ENCODE measurements at regions not wholly inside any gene's neighbourhood (a gene's known extent, or its start where the extent isn't known, plus 50 kb on each side); places are given as distances from the start of the nearest gene placed in this dataset.

DNA sequence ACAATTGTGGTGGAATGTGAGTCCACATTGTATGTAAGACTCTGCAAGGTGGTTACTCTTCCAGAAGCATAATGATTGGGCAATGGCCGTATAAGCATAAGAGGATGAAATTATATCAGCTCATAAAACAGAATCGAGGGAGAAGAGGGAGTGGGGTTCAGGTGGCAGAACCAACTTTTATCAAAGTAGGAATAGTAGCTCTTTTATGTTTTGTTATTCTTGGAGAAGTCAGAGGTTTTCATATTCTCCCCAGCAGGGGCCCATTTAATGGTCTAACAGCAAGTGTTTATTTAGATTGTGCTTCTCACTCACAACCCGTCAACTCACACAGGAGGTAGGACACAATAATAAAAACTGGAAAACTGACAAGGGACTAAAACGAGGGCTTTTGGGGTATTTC, 291.3 kb upstream of the CD180 start:
- Mint-ChIP-seq H3K4me1 (peaks cover 11% of the 10 kb centered on the region), H3K36me3 (no peaks in the 10 kb centered on the region; the same call in 1 of the 2 replicates), H3K27me3 (ENCODE audit: low read depth) (no peaks in the 10 kb centered on the region), H3K4me3 (no peak overlapping the region), H3K9me3 (peaks cover 10% of the 10 kb centered on the region), H3K27ac (no peak overlapping the region)
- ATAC-seq = no peak
- TF ChIP-seq, protein P1, sequence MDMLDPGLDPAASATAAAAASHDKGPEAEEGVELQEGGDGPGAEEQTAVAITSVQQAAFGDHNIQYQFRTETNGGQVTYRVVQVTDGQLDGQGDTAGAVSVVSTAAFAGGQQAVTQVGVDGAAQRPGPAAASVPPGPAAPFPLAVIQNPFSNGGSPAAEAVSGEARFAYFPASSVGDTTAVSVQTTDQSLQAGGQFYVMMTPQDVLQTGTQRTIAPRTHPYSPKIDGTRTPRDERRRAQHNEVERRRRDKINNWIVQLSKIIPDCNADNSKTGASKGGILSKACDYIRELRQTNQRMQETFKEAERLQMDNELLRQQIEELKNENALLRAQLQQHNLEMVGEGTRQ (CRISPR knock-in tag; IDR thresholded peaks at IDR 0.05) = no peak
- TF ChIP-seq, protein P2, sequence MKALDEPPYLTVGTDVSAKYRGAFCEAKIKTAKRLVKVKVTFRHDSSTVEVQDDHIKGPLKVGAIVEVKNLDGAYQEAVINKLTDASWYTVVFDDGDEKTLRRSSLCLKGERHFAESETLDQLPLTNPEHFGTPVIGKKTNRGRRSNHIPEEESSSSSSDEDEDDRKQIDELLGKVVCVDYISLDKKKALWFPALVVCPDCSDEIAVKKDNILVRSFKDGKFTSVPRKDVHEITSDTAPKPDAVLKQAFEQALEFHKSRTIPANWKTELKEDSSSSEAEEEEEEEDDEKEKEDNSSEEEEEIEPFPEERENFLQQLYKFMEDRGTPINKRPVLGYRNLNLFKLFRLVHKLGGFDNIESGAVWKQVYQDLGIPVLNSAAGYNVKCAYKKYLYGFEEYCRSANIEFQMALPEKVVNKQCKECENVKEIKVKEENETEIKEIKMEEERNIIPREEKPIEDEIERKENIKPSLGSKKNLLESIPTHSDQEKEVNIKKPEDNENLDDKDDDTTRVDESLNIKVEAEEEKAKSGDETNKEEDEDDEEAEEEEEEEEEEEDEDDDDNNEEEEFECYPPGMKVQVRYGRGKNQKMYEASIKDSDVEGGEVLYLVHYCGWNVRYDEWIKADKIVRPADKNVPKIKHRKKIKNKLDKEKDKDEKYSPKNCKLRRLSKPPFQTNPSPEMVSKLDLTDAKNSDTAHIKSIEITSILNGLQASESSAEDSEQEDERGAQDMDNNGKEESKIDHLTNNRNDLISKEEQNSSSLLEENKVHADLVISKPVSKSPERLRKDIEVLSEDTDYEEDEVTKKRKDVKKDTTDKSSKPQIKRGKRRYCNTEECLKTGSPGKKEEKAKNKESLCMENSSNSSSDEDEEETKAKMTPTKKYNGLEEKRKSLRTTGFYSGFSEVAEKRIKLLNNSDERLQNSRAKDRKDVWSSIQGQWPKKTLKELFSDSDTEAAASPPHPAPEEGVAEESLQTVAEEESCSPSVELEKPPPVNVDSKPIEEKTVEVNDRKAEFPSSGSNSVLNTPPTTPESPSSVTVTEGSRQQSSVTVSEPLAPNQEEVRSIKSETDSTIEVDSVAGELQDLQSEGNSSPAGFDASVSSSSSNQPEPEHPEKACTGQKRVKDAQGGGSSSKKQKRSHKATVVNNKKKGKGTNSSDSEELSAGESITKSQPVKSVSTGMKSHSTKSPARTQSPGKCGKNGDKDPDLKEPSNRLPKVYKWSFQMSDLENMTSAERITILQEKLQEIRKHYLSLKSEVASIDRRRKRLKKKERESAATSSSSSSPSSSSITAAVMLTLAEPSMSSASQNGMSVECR (CRISPR knock-in tag; IDR thresholded peaks at IDR 0.05; ENCODE audit: borderline replicate concordance) = no peak
- TF ChIP-seq, protein P3, sequence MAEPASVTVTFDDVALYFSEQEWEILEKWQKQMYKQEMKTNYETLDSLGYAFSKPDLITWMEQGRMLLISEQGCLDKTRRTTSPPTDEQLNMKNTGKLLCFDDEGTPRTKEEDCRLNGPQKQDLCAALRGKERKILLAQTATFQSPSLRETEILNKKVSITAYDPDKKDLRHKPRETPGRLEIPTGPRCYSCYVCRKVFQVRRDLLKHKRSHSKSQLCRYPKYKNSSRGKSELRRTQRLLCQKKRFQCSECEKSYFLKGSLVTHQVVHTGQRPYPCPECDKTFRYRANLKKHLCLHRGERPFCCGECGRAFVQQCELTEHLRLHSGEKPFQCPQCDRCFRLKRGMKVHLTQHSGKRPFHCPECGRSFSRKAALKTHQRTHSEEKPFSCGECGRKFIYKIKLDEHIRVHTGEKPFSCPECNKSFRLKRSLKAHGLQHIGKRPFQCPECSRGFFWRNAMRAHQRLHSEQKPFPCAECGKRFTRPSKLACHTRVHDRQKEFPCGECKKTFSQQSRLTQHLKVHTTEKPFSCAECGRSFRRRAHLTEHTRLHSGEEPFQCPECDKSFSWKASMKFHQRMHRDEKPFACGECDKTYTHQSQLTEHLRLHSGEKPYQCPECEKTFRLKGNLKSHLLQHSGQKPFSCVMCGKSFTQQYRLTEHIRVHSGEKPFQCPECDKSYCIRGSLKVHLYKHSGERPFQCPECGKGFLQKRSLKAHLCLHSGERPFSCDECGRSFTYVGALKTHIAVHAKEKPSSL (CRISPR knock-in tag; conservative IDR thresholded peaks at IDR 0.05) = no peak
- TF ChIP-seq, protein P4, sequence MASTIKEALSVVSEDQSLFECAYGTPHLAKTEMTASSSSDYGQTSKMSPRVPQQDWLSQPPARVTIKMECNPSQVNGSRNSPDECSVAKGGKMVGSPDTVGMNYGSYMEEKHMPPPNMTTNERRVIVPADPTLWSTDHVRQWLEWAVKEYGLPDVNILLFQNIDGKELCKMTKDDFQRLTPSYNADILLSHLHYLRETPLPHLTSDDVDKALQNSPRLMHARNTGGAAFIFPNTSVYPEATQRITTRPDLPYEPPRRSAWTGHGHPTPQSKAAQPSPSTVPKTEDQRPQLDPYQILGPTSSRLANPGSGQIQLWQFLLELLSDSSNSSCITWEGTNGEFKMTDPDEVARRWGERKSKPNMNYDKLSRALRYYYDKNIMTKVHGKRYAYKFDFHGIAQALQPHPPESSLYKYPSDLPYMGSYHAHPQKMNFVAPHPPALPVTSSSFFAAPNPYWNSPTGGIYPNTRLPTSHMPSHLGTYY (CRISPR knock-in tag; IDR thresholded peaks at IDR 0.05) = no peak
- TF ChIP-seq ZBTB21 (CRISPR knock-in tag; IDR thresholded peaks at IDR 0.05; ENCODE audit: borderline replicate concordance) (no peak), FOXP1 (CRISPR knock-in tag; IDR thresholded peaks at IDR 0.05; ENCODE audit: borderline replicate concordance) (no peak), JAZF1 (CRISPR knock-in tag; IDR thresholded peaks at IDR 0.05) (no peak), SP1 (CRISPR knock-in tag; conservative IDR thresholded peaks at IDR 0.05) (no peak), JUN (CRISPR knock-in tag; IDR thresholded peaks at IDR 0.05) (no peak), MXD4 (CRISPR knock-in tag; IDR thresholded peaks at IDR 0.05; ENCODE audit: borderline replicate concordance) (no peak)
- TF ChIP-seq, protein P5, sequence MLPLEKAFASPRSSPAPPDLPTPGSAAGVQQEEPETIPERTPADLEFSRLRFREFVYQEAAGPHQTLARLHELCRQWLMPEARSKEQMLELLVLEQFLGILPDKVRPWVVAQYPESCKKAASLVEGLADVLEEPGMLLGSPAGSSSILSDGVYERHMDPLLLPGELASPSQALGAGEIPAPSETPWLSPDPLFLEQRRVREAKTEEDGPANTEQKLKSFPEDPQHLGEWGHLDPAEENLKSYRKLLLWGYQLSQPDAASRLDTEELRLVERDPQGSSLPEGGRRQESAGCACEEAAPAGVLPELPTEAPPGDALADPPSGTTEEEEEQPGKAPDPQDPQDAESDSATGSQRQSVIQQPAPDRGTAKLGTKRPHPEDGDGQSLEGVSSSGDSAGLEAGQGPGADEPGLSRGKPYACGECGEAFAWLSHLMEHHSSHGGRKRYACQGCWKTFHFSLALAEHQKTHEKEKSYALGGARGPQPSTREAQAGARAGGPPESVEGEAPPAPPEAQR (CRISPR knock-in tag; IDR thresholded peaks at IDR 0.05) = no peak
- TF ChIP-seq, protein P6, sequence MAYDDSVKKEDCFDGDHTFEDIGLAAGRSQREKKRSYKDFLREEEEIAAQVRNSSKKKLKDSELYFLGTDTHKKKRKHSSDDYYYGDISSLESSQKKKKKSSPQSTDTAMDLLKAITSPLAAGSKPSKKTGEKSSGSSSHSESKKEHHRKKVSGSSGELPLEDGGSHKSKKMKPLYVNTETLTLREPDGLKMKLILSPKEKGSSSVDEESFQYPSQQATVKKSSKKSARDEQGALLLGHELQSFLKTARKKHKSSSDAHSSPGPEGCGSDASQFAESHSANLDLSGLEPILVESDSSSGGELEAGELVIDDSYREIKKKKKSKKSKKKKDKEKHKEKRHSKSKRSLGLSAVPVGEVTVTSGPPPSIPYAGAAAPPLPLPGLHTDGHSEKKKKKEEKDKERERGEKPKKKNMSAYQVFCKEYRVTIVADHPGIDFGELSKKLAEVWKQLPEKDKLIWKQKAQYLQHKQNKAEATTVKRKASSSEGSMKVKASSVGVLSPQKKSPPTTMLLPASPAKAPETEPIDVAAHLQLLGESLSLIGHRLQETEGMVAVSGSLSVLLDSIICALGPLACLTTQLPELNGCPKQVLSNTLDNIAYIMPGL (CRISPR knock-in tag; IDR thresholded peaks at IDR 0.05) = no peak
- TF ChIP-seq, protein P7, sequence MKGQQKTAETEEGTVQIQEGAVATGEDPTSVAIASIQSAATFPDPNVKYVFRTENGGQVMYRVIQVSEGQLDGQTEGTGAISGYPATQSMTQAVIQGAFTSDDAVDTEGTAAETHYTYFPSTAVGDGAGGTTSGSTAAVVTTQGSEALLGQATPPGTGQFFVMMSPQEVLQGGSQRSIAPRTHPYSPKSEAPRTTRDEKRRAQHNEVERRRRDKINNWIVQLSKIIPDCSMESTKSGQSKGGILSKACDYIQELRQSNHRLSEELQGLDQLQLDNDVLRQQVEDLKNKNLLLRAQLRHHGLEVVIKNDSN (CRISPR knock-in tag; IDR thresholded peaks at IDR 0.05) = no peak
- DNase-seq (ENCODE audit: low spot score) = no peak
- POLR2A ChIA-PET = no interaction called here
- CTCF ChIA-PET = no interaction called here

Data from WTC11 (cell line).